ENCODE measurements at regions not wholly inside any gene's neighbourhood (a gene's known extent, or its start where the extent isn't known, plus 50 kb on each side); places are given as distances from the start of the nearest gene placed in this dataset.
"Not testable (repeated sequence)": the region's sequence is repeated elsewhere in the genome, so short reads cannot be mapped to it uniquely, and the experiment has no call there.

DNA sequence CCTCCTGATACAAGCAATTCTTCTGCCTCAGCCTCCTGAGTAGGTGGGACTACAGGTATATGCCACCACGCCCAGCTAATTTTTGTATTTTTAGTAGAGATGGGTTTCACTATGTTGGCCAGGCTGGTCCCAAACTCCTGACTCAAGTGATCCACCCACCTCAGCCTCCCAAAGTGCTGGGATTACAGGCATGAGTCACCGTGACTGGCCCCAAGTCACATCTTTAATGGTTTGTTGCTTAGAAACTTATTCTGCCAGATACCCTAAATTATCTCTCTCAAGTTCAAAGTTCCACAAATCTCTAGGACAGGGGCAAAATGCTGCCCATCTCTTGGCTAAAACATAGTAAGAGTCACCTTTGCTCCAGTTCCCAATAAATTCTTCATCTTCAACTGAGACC is 444.1 kb upstream of the HSF2 start:
- DNase-seq: not testable (repeated sequence)

DNA sequence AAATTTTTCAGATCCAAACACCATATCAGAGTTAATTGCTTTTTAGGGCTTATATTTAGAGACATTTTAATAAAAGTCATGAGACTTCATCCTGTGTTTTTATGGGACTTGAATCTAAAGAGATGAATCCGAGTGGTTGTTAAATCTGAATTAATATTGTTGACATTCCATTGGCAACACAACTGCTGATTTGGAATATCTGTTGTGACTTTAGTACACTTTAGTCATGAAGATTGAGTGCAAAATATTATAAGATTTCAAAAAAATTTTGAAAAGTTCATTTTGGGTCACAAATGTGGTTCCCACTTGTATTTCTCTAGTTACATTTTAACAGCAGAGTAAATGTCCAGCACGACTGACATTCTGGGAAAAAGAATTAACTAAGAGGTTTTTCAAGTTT is 442.7 kb upstream of the HSF2 start:
- no peak for DNase-seq

DNA sequence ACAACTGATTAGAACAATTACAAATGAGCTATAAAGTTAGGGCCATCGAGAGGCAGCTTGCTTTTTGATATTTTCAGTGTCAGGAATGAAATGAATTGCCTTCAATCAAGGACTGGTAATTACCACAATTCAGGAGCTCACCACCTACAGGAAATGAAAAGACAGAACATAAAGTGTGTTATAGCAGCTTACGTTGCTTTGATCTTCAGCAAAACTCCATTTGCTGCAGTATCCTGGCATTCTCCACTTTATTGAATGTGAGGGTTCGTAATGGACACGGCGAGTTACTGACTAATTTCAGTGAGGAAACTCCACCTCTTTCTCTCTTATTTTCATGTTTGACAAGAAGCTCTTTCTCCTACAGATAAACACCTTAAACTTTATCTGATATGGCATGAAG is 440.0 kb upstream of the HSF2 start:
- no peak for DNase-seq

DNA sequence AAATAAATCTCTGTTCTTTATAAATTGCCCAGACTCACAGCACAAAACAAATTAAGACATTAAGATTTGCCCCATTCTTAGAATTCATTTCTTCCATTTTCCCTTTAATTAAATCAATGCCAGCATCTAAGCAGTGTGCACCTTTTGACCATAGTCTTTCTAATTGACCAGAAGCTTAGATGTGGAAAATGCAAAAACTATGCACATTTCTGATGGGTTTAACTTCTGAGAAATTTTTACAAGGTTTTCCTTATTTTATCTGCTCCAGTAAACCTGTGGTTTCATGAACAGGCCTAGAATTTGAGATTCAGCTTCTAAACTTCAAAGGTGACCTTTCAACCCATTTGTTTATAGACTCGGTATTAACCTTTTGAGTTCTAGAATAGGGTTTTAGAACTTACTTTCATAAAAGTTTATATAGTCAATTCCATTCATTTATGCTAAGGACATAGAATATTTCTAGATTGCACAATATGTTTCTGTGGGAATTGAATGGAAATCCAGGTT is 437.8 kb upstream of the HSF2 start:
- no peak for DNase-seq

DNA sequence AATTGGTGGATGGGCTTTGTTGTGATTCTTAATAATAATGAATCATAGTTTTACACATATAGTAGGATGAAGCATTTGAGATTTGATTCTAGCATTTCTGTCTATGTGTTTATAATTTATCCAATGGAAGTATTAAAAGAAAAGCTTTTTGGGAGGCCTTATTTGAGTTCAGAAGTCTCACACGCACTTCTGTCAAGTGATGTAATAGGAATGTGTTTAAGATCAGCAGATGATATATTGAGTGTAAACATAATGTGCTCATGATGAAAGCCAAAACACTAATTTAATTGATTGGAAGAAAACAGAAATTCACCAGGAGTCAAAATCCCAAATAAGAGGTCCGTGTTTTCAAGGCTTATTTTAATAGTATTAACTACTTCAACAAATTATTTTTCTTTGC is 435.6 kb upstream of the HSF2 start:
- DNase-seq: no peak

DNA sequence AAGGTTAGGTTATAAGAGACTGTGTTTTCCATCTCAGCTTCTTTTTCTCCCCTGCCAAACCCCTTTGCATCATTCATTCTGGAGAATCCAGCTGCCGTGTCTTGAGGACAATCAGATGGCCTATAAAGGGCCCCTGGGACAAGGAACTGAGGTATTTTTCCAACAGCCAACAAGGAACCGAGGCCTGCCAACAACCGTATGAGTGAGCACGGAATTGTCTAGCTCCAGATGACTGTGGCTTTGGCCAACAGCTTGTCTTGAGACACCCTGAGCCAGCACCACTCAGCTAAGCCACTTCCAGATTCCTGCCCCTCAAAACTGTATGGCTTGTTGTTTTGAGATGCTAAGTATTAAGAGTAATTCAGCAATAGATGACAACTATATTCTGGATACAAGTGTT is 433.7 kb upstream of the HSF2 start:
- no peak for DNase-seq

DNA sequence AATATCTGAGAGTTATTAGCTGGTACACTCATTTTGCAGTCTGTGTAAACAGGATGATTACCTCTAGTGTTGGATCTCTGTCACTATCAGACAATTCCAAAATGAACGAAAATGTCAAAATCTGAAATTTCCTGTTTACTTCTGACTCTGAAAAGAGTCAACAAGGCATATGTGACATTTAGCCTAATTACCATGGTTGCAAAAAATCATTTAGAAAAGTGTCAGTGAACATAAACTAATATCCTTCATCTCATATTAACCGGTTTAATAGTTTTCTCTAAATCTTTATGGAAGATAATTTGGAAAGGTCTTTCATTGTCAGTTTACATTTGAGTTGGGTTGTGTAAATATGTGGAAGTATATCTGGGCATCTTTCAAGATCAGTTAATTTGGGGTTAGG is 431.8 kb upstream of the HSF2 start:
- no peak for DNase-seq

DNA sequence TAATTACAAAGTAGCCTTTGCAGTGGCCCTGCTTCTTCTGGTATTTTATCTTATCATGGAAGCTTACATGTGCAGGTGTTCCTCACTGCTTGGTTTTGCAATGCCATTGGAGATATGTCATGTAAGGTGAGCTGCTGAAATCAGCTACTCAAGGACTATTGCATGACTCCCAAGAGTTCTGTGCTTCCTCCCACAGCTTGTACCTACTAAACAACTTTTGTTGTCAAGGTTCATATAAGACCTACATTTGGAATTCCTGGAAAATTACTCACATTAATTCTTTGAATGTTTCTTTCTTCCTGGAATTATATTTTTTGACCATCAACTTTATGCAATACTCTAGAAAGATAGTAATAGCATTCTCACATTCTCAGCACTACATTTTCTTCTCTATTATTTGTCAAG is 427.5 kb upstream of the HSF2 start:
- no peak for DNase-seq

DNA sequence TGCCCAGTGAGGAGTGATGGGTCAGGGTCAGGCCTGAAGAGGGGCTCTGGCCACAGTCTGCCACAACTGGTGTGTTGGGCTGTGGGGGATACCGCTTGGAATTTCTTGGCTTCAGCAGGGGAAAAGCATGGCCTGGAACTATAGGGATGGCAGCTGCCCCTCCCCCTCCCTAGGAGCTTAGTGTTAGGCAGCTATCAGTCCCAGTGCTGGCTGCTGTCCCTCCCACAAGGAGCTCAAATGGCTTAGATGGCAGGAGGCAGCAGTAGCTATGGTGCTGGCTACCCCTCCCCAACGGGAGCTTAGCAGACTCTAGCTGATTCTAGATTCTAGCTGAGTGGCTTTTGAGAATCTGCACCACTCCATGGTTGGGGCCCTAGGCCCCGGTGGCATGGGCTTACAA is 414.5 kb upstream of the HSF2 start:
- no peak for DNase-seq

DNA sequence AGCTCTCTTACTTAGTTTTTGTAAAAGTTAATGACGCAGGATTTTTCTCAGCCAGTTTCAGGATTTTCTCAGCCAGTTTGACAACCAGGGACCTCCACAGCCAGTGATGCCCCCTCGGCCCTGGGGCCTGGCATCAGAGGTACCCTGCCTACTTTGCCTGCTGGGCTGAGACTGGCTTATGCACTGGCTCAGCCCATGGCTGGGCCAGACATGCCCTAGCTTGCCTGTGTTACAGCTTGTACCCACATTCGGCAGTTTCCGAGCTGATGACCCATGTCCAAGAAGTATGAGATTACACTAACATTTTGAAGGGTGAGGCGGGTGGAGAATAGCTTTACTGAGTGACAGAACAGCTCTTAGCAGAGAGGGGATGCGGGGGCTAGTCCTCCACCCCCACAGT is 406.1 kb upstream of the HSF2 start:
- DNase-seq: no peak

DNA sequence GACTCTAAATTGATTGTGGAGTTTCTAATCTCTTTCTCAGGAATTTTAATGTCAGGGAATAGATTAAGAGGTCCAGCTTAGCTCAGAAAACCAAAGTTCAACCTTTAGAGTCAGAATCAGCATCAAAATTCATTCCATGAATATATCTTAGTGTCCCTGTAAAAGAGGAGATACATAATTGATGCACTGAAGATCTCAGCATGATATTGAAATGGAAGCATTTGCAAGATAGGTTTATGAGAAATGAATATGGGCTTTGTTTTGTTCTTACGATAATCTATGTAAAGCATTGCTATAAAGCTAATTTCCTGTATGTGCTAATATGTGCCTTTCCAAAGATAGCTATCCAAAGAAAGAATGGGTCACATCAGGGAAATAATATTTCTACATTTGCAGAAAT is 404.5 kb upstream of the HSF2 start:
- no peak for DNase-seq

DNA sequence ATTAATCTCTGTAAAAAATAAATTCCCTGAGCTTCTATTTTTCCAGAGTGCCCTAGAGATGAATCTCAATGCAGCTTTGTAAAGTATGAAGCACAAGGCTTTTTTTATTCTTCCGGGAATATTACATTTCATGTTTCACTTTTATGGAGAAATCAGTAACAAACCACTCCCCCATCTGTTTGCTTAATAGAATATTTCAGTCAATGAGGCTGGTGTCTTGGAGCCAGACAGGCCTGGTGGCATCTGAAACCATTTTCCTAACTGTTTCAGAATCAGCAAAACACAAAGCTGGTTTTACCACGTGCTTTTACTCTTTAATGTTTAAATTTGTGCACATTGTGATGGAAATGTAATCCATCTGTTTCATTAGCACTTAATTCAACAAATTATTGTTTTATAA is 400.8 kb upstream of the HSF2 start:
- DNase-seq: no peak

DNA sequence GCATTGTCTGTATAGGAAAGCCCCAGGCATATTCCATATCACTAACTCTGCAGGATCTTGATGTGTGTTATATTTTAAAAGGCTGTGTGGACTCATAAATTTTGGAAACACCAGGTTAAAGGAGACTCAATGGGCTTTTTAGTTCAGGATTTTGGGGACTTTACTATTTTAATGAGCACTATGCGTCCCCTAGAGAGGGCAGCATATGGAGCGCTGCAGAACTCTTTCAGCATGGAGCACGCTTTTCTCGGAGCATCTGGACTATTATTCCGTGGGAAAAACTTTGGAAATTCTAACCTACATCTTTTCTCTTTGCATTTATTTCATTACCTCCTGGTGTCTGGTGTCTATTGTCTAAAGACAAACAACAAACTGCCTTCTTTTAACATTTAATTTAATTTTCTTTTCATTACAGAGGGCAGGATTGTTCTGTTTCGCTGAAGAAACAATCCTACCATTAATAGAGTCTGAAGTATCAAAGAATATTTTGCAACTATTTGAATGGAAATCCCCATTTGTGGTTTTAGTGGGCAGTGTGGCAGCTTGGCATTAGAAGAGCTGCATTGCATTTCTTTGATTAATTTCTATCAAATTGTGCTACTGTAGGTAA is 399.9 kb upstream of the HSF2 start:
- DNase-seq: no peak

DNA sequence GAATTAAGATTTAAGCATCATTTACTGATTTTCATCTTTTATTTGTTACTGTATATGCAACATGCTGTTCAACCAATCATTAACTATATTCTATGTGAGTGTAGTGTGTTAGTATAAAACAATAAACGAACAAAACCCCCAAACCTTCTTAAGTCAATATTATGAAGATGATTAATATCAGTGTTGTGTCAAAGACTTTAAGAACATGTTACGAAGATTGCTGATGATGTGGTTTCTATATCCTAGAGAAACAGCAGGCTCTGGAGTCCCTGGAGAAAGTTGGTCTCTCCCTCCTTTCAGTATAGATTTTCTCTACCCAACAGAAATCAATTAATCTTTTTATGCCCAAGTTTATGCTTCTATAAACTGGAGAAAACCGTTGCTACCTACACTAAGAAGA is 393.8 kb upstream of the HSF2 start:
- no peak for DNase-seq

DNA sequence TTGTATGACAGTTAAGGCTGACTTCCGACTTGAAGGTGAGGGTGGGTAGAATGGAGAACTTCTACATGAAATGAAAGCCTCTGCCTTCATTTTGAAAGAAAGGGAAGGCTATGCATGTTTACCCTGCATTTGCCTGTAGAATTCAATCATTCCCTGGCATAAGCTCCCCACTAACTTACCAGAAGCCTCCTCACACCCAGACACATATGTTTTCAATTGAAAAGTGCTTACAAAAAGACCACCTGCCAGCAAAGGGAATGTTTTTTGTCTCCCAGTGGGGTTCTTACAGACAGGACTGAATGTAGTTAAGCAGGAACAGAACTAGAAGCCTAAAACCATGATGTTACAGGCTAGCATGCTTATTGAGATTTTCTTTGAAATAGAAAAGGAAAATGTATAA is 392.1 kb upstream of the HSF2 start:
- no peak for DNase-seq

DNA sequence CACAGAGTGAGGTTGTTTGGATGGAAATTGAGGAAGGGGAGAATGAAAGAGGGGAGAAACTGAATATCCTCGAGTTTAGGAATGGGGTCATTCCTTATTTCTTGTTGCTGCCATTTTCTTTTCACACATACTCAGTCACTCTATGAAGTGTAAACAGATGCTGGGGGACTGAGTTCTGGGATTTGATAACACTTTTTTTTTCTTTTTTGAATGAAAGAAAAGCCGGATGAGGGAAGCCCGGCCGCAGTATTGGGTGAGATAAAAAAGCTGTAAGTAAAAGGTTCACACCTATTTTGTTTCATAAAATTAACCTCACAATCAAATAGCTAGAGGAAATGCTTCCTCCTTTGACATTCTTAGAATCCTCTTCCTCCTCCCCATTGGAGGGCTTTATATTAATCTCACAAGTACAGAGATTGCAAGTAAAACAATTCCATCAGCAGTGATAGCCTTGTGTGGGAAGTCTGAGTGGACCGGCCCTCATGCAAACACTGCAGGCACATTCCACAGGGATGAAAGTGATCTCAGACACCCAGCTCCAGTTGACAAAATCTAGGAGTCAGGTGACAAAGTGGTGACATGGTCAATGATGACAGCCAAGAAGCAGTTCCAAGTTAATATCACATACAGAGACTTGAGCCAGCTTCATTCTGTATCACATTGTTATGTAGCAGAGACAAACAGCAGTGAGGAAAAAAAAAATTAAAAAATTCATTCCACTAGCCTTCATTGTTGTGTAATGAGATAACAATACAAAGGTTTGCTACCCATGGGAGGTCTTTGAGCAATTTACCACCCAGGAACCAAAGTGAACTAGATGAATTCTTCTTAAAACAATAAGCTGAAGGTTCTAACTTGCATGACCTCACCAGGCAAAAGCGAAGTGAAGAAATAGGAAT is 391.1 kb upstream of the HSF2 start:
- DNase-seq: no peak

DNA sequence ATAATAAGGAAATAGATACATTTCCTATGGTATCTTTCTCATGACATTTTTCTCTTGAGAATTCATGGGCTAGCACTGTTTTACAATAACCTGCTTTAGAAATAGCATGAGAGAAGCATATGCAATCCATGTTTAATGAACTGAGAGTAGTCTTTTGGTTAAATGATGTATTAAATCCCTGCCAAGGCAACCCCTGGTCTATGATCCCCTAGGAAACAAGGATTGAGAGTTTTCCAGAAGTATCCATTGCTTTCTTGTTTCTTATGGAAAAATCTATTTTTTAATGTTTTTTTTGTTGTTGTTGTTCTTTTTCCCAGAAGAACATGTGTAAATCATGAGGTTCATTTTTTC is 390.5 kb upstream of the HSF2 start:
- no peak for DNase-seq

DNA sequence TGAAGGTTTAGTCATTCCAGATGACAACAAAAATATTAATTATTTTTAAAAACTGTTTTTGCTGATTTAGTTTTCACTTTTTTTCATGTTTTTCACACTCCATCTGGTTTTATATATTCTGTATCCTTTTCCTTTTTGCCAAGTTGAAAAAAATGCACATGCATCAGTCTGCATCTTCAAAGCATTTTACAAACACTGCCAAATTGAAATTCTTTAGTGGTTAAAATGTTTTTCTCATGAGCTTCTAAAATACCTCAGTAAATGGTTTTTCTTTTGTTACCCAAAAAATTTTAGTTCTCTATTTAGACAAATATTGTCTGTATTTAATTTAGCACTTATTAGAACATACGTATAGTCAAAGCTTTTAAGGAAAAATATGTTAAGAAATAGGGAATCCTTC is 386.9 kb upstream of the HSF2 start:
- DNase-seq: no peak

DNA sequence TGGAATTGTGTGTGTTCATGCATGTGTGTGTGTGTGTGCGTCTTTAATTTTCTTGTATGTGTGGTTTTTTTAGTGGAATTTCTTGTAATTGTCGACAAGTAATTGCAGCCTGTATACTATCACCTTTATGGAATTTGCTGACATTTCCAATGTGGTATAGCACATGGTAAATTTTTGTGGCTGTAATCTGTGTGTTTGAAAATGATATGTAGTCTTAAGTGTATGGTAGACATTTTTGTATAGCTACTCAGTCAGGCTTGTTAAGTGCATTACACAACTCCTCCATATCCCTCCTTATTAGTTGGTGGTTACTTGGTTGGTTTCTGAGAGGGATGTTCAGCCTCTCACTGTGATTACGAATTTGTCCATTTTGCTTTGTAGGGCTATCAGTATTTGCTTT is 384.5 kb upstream of the HSF2 start:
- DNase-seq: no peak

DNA sequence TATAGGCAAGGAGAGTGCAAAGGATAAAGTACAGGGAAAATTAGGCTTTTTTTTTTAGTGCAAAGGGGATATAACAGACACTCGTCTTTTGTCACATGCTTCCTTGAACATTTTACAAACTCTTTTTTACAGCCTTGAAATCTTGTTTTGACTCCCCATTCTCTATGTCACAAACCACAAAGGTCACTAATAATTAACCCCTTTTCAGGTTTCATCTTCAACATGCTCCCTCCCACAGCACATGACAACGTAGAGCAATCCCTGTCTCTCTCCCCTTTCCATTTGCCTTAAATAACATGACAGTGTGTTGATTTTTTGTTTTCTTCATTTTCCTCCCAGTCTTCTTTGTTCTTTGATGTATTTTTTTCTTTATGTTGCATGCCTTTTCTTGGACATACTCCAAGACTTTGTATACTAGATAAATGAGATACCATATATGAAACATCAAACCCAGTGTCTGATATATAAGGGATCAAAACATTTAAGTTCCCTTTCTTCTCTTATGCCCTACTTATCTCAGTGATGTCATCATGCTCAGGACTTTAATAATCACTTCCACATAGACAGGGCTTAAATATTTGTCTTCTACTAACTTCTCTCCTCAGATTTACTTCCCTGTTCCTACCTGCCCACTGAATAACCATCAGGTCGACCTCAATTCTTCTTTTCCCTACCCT is 378.7 kb upstream of the HSF2 start:
- DNase-seq: no peak

DNA sequence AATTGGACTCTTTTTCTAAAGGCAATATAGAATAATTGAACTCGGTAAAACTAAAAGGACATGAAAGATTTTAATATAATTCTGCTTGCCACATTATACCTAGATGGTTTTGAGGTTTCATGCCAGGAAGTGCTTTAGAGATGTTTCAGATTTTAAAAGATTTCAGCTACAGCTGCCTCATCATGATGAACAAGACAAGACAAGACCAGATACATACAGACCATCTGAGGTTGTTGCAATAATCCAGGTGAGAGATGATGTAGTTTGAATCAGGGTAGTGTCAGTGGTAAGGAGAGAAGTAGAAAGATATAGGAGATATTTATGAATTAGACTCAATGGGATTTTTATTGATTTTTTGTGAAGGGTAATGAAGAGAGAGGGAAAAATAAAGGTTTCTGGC is 374.3 kb upstream of the HSF2 start:
- DNase-seq: no peak

DNA sequence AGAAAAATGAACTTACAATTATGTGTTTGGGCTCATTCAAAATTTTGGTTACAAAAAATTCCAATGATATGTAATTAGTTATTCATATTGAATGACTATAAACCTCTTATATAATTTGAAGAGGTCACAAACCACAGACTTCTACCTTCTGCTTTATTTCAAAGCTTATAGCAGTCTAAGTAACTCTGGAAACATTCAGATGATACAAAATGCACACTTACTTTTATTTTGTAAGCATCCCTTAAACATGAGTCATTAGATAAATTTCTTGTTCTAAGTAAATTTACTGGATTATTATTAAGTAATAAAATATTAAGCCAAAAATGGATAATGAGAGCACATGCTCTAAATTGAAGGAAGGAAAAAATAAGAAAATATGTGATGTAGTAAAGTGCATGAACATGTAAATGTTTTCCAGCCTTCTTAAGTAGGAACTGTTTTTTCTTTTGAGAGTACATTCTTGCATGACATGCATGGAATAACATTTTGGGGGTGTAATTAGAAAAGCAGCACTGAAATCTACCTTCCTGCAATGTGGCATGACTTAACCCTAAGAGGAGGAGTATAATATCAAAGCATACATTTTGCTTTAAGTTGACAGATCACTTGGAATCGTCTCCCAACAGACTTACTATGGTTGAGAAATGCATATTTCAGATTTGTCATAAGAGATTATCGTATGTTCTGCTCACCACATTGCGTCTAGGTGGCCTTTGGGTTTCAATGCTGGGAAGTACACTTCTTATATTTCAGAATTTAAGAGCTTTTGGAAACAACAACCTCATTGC is 372.7 kb upstream of the HSF2 start:
- DNase-seq: no peak

DNA sequence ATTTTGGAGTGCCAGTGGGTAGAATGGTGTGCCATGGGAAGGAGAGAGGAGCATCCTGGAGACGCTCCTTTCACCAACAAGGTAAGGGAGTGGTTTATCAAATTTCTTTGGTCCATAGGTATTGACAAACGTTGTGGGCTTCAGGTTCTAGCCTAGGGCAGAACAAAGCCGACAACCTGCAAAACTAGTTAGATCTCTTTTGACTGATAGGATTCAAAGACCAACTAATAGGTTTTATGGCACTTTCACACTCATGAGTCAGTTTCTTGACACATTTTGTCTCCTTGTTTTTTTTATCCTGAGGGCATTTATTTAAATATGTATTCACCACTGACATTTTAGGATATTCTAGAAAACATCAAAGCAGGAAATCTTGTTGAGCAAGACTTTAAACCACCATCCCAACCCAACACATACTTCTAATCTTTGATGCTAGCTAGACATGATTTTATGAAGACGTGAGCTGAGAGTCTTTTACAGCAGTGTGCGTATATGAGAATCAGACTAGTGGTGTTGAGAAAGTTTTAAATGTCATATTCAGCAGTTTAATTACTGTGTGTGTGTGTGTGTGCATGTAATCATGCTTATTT is 370.4 kb upstream of the HSF2 start:
- DNase-seq: no peak

Measured in activated CD4-positive, alpha-beta T cell treated with anti-CD3 and anti-CD28 coated beads, Interleukin-2, amount 50 U/mL, for 16 hours (primary cell).